Panc1 (cell line): ENCODE measurements at regions not wholly inside any gene's neighbourhood (a gene's known extent, or its start where the extent isn't known, plus 50 kb on each side); places are given as distances from the start of the nearest gene placed in this dataset.

Source experiments
- ATAC-seq: fragments of 200-7000 bp; cut with Tn5 transposase; 2 replicates; pipeline ENCODE4 v1.9.1; 2020; ENCODE audit warnings: mild to moderate bottlenecking, moderate library complexity
- BruUV-seq: library from RNA; stranded (reverse); fragments of 400-500 nt; replicated peaks from 2 replicates; lab custom pipeline; 2021; lab: Mats Ljungman, UMichigan
- CTCF ChIA-PET: fragments of 300-600 bp; sonication (Branson Sonifier 250); formaldehyde crosslinking; loops from one replicate; lab custom pipeline; 2022; ENCODE audit warnings: antibody characterized with exemption; lab: Charles Lee
- POLR2A ChIA-PET: fragments of 300-600 bp; sonication (Branson Sonifier 250); formaldehyde crosslinking; loops from one replicate; lab custom pipeline; 2022; ENCODE audit warnings: antibody characterized with exemption; lab: Charles Lee
- DNase-seq: peaks from one replicate; pipeline ENCODE4 v3.0.0-alpha.2; 2010; ENCODE audit warnings: low read depth, low spot score
- H3K27ac ChIP-seq: 2 replicates; pipeline ENCODE4 v1.5.1; 2011; ENCODE audit warnings: mild to moderate bottlenecking, low read length, inconsistent platforms
- H3K27me3 ChIP-seq: fragments of 200-500 bp; sonication (Bioruptor generic); 2 replicates; pipeline ENCODE4 v1.6.0; 2014; ENCODE audit warnings: low read length, inconsistent platforms; ENCODE audit not compliant: control insufficient read depth, insufficient read depth
- H3K36me3 ChIP-seq: fragments of 200-500 bp; sonication (Bioruptor generic); 2 replicates; pipeline ENCODE4 v1.5.1; 2014; ENCODE audit warnings: inconsistent platforms, mild to moderate bottlenecking, low read length, moderate library complexity; ENCODE audit not compliant: control insufficient read depth, insufficient read depth
- H3K4me1 ChIP-seq: 2 replicates; pipeline ENCODE4 v1.5.1; 2011; ENCODE audit warnings: inconsistent platforms, mild to moderate bottlenecking, low read length, moderate library complexity; ENCODE audit not compliant: control insufficient read depth, insufficient read depth
- H3K4me3 ChIP-seq, 2 experiments: 2 replicates each; pipeline ENCODE4 v1.5.1; 2011 to 2012; ENCODE audit warnings: low read depth in 2 of 2, low read length in 2 of 2, mild to moderate bottlenecking in 2 of 2, inconsistent platforms in 1 of 2, moderate library complexity in 1 of 2
- H3K9me3 ChIP-seq: fragments of 200-500 bp; sonication (Bioruptor generic); 2 replicates; pipeline ENCODE4 v1.5.1; 2014; ENCODE audit warnings: low read depth, mild to moderate bottlenecking, inconsistent platforms, low read length, moderate library complexity; ENCODE audit not compliant: control insufficient read depth, insufficient read depth
- CTCF ChIP-seq: fragments of 450-650 bp; IDR thresholded peaks from 2 replicates; pipeline ENCODE4 v1.5.1; 2017; ENCODE audit warnings: mild to moderate bottlenecking
- POLR2AphosphoS5 ChIP-seq: IDR thresholded peaks from 2 replicates; pipeline ENCODE4 v1.6.1; 2012; ENCODE audit warnings: mild to moderate bottlenecking, low read depth, low read length, moderate library complexity
- REST ChIP-seq, 2 experiments: IDR thresholded peaks; 2 replicates each; pipeline ENCODE4 v1.6.1; 2011 to 2012; ENCODE audit warnings: low read depth in 2 of 2, control low read depth in 1 of 2, low read length in 1 of 2, mild to moderate bottlenecking in 1 of 2, moderate library complexity in 1 of 2; ENCODE audit not compliant: insufficient read depth in 1 of 2
- SIN3A ChIP-seq: IDR thresholded peaks from 2 replicates; pipeline ENCODE4 v1.6.1; 2012; ENCODE audit warnings: low read depth, mild to moderate bottlenecking, low read length, moderate library complexity, borderline replicate concordance; ENCODE audit not compliant: insufficient read depth
- TCF7L2 ChIP-seq: IDR thresholded peaks from 2 replicates; pipeline ENCODE4 v1.6.1; 2011; ENCODE audit warnings: mild to moderate bottlenecking, low read depth, low read length, inconsistent platforms
- in situ Hi-C: cut with HindIII; loops from 2 replicates; pipeline ENCODE4 v1.10.0; 2016; ENCODE audit warnings: low sequenced_read_pairs, low pct_unique_long_range_greater_than_20kb
- intact Hi-C: fragments of 100-400 bp; cut with micrococcal nuclease; formaldehyde crosslinking; loops from one replicate; pipeline ENCODE4 v1.10.0; 2022; ENCODE audit not compliant: unreplicated experiment

- no peaks in the 10 kb centered on the region for H3K36me3 ChIP-seq
- BruUV-seq: no TSS peak
- TF ChIP-seq SIN3A (no peak), CTCF (no peak), TCF7L2 (no peak), REST (IDR thresholded peaks at IDR 0.05; ENCODE audit: insufficient read depth in 1 of 2, low read depth in 2 of 2, low read length in 1 of 2) (no peak)
- DNase-seq (no peak), ATAC-seq (no peak)
- no peak overlapping the region for H3K27ac ChIP-seq
- no peaks in the 10 kb centered on the region for H3K27me3 ChIP-seq
- no peaks in the 10 kb centered on the region for H3K9me3 ChIP-seq
- H3K4me1 ChIP-seq: no peaks in the 10 kb centered on the region
- intact Hi-C loops: no loop called here
- H3K4me3 ChIP-seq: no peak overlapping the region
- ChIA-PET POLR2A (no interaction called here), CTCF (no interaction called here)
- in situ Hi-C loops: no loop called here
Observed at GRCh38 chr2:34193164-34193563, 594.1 kb upstream of the FAM98A start.

GRCh38 chr2:34188464-34189303, 589.6 kb upstream of the FAM98A start:
- Histone ChIP-seq H3K9me3 (no peaks in the 10 kb centered on the region), H3K36me3 (no peaks in the 10 kb centered on the region), H3K4me3 (no peak overlapping the region), H3K27me3 (no peaks in the 10 kb centered on the region), H3K27ac (no peak overlapping the region), H3K4me1 (no peaks in the 10 kb centered on the region)
- in situ Hi-C loops: no loop called here
- POLR2A ChIA-PET: no interaction called here
- ATAC-seq (no peak), DNase-seq (no peak)
- intact Hi-C loops: no loop called here
- TF ChIP-seq TCF7L2 (no peak), POLR2AphosphoS5 (no peak), SIN3A (no peak), CTCF (no peak), REST (IDR thresholded peaks at IDR 0.05; ENCODE audit: insufficient read depth in 1 of 2, low read depth in 2 of 2, low read length in 1 of 2) (no peak)
- CTCF ChIA-PET: no interaction called here
- no TSS peak for BruUV-seq
